HG03103 (cell line): ENCODE measurements at regions not wholly inside any gene's neighbourhood (a gene's known extent, or its start where the extent isn't known, plus 50 kb on each side); places are given as distances from the start of the nearest gene placed in this dataset.
"Not testable (repeated sequence)": the region's sequence is repeated elsewhere in the genome, so short reads cannot be mapped to it uniquely, and the experiment has no call there.

ENCODE experiments used
- ATAC-seq: cut with Tn5 transposase; IDR thresholded peaks from one replicate; pipeline ENCODE4 v1.9.1; 2021; ENCODE audit warnings: low read depth; ENCODE audit not compliant: unreplicated experiment

GRCh38 chr5:39687924-39688323 lies 263.1 kb upstream of the DAB2 start:
- ATAC-seq: not testable (repeated sequence)

GRCh38 chr5:39680213-39680612 lies 255.4 kb upstream of the DAB2 start:
- ATAC-seq: no peak

- ATAC-seq: no peak
Measured at GRCh38 chr5:39678534-39678933, 253.8 kb upstream of the DAB2 start.

GRCh38 chr5:39675676-39676075 lies 250.9 kb upstream of the DAB2 start:
- ATAC-seq: no peak

GRCh38 chr5:39674209-39675082 lies 249.7 kb upstream of the DAB2 start:
- no peak for ATAC-seq

GRCh38 chr5:39671561-39671961 lies 246.8 kb upstream of the DAB2 start:
- ATAC-seq: no peak

- no peak for ATAC-seq
Measured at GRCh38 chr5:39670955-39671354, 246.2 kb upstream of the DAB2 start.

- ATAC-seq: no peak
Measured at GRCh38 chr5:39670391-39670790, 245.6 kb upstream of the DAB2 start.

GRCh38 chr5:39668980-39669379 lies 244.2 kb upstream of the DAB2 start:
- ATAC-seq: no peak

- ATAC-seq: no peak
Measured at GRCh38 chr5:39665328-39665727, 240.5 kb upstream of the DAB2 start.

- no peak for ATAC-seq
Measured at GRCh38 chr5:39662945-39663344, 238.2 kb upstream of the DAB2 start.

- no peak for ATAC-seq
Measured at GRCh38 chr5:39661026-39661779, 236.4 kb upstream of the DAB2 start.

GRCh38 chr5:39660020-39660419 lies 235.2 kb upstream of the DAB2 start:
- no peak for ATAC-seq

- no peak for ATAC-seq
Measured at GRCh38 chr5:39658866-39659265, 234.1 kb upstream of the DAB2 start.

- no peak for ATAC-seq
Measured at GRCh38 chr5:39657943-39658342, 233.2 kb upstream of the DAB2 start.

GRCh38 chr5:39656600-39656999 lies 231.8 kb upstream of the DAB2 start:
- no peak for ATAC-seq

GRCh38 chr5:39654715-39655114 lies 229.9 kb upstream of the DAB2 start:
- ATAC-seq: no peak

GRCh38 chr5:39652481-39652880 lies 227.7 kb upstream of the DAB2 start:
- not testable (repeated sequence) for ATAC-seq

- no peak for ATAC-seq
Measured at GRCh38 chr5:39652036-39652435, 227.3 kb upstream of the DAB2 start.

- no peak for ATAC-seq
Measured at GRCh38 chr5:39650008-39650762, 225.4 kb upstream of the DAB2 start.

GRCh38 chr5:39648848-39649227 lies 224.1 kb upstream of the DAB2 start:
- no peak for ATAC-seq
